HG03060 (cell line): ENCODE measurements at regions not wholly inside any gene's neighbourhood (a gene's known extent, or its start where the extent isn't known, plus 50 kb on each side); places are given as distances from the start of the nearest gene placed in this dataset.
"Not testable (repeated sequence)": the region's sequence is repeated elsewhere in the genome, so short reads cannot be mapped to it uniquely, and the experiment has no call there.

Experiments used
- ATAC-seq: cut with Tn5 transposase; IDR thresholded peaks from one replicate; pipeline ENCODE4 v1.9.1; 2021; ENCODE audit warnings: low read depth, moderate number of reproducible peaks; ENCODE audit not compliant: unreplicated experiment

DNA sequence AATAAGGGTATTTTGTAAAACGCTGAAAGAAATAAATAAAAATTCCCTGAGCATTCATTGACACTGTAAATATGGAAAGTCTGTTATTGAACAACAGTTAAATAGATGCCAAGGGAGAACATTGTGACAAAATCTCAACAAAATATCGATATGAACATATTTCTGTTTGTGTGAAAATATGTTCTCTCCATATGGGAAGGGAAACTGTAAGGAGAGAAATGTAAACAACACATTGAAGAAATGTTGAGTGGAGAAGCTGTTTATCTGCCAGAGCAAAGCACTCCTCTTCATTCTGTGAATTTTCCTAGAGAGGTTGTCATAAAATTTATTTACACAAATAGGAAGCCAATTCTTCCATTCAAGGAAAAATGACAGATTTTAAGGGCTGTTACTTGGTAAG lies 57.1 kb upstream of the EOMES start:
- no peak for ATAC-seq

DNA sequence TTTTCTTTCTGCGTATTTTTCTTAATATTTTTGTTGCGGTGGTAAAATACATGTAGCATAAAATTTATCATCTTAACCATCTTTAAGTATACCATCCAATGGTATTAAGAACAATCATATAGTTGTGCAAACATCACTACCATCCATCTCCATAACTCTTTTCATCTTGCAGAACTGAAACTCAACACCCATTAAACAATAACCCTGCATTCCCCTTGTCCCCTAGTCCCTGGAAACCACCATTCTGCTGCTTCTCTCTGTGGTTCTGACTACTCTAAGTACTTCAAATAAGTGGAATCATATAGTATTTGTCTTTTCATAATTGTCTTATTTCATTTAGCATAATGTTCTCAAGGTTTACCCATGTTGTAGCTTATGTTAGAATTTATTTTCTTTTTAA lies 67.3 kb upstream of the EOMES start:
- ATAC-seq, result no peak

GRCh38 chr3:27791956-27792355 lies 69.8 kb upstream of the EOMES start:
- no peak for ATAC-seq

GRCh38 chr3:27792869-27793268 lies 70.7 kb upstream of the EOMES start:
- no peak for ATAC-seq

DNA sequence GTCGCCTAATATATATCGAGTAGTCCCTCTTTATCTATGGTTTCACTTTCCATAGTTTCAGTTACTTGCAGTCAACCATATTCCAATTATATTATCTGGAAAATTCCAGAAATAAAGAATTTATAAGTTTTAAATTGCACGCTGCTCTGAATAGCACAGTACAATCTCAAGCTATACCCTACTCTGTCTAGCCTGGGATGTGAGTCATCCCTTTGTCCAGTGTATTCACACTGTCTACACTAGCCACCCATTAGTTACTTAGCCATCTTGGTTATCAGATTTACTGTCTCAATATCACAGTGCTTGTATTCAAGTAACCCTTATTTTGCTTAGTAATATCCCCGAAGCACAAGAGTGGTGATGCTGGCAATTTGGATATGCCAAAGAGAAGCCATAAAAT lies 72.1 kb upstream of the EOMES start:
- no peak for ATAC-seq

DNA sequence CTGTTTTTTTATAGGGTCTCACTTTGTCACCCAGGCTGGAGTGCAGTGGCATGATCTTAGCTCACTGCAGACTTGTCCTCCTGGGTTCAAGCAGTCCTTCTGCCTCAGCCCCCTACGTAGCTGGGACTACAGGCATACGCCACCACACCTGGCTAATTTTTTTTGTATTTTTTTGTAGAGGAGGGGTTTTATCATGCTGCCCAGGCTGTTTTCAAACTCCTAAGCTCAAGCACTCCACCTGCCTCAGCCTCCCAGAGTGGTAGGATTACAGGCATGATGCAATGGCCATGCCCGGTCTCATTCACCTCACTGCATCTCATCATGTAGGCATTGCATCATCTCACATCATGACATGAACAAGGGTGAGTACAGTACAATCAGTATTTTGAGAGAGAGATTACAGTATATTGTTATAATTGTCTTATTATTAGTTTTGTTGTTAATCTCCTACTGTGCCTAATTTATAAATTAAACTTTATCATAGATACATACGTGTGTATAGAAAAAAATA lies 74.3 kb upstream of the EOMES start:
- ATAC-seq, result no peak

GRCh38 chr3:27797773-27798172 lies 75.7 kb upstream of the EOMES start:
- no peak for ATAC-seq

GRCh38 chr3:27800261-27800660 lies 78.1 kb upstream of the EOMES start:
- ATAC-seq, result no peak

- no peak for ATAC-seq
Measured at GRCh38 chr3:27802425-27802824, 80.3 kb upstream of the EOMES start.

DNA sequence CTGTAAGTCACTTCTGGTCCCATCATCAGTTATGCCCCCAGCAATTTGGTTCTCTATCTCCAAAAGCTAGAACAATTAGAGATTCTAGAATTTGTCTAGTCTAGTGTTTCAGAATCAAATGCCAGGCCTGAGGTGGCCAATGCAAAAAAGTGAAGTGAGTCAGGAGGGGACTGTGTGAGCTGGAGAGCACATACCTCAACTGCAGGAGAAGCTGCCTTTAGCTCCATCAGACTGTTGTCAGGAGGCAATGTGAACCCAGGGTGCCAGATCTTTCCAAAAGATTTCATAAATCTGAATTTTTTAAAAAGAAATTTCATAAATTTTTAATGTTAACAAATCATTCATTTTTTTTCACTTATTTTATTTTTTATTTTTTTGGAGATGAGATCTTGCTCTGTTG lies 80.7 kb upstream of the EOMES start:
- no peak for ATAC-seq

GRCh38 chr3:27805282-27805681 lies 83.2 kb upstream of the EOMES start:
- ATAC-seq, result no peak

GRCh38 chr3:27813255-27813654 lies 91.1 kb upstream of the EOMES start:
- no peak for ATAC-seq

DNA sequence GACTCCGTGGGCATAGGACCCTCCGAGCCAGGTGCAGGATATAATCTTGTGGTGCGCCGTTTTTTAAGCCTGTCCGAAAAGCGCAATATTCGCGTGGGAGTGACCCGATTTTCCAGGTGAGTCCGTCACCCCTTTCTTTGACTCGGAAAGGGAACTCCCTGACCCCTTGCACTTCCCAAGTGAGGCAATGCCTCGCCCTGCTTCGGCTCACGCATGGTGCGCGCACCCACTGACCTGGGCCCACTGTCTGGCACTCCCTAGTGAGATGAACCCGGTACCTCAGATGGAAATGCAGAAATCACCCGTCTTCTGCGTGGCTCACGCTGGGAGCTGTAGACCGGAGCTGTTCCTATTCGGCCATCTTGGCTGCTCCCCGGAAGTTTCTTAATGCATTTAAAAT lies 99.5 kb upstream of the EOMES start:
- ATAC-seq, result not testable (repeated sequence)

- ATAC-seq, result no peak
Measured at GRCh38 chr3:27824312-27825200, 102.4 kb upstream of the EOMES start.

DNA sequence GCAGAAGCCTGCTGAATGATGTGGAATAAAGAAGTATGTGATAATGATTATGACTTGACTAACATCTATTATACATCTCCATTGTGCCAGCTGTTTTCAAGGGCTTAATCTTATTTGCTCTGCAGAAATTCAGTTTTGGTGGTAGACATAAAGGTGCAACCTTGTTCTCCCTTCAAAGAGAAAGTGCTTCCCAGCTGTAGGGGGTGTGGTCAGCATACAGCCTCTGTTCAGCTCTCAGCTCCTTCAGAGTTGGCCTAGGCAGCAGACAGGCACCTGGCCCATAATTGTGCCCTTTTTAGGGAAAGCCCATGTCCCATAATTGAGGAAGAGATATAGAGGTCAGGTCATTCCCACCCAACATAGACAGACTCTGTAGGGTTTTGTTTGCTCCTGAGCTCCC lies 104.3 kb upstream of the EOMES start:
- ATAC-seq, result no peak

- ATAC-seq, result no peak
Measured at GRCh38 chr3:27827041-27827440, 104.9 kb upstream of the EOMES start.

- ATAC-seq, result no peak
Measured at GRCh38 chr3:27840807-27841594, 118.9 kb upstream of the EOMES start.

- no peak for ATAC-seq
Measured at GRCh38 chr3:27844052-27844675, 122.0 kb upstream of the EOMES start.

- no peak for ATAC-seq
Measured at GRCh38 chr3:27847697-27848096, 125.6 kb upstream of the EOMES start.

- ATAC-seq, result no peak
Measured at GRCh38 chr3:27848826-27849225, 126.7 kb upstream of the EOMES start.

DNA sequence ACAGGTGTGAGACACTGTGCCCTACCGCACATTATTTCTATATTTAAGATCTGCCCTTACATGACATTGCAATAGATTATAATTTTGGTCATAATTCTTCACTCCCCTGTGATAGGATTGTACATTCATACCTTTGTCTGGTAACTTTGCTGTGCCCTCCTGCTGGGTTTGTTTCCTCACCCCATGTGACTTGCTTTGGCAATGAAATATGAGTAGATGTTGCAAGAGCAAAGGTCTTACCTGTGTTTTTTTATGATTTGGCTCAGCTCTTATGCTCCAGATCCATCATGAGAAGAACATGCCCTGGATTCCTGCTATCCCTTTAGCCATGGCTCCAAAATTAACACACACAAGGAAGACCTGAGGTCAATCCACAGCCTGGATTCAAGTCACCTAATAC lies 137.7 kb upstream of the EOMES start:
- ATAC-seq, result no peak
